A549 (cell line): ENCODE measurements at regions not wholly inside any gene's neighbourhood (a gene's known extent, or its start where the extent isn't known, plus 50 kb on each side); places are given as distances from the start of the nearest gene placed in this dataset.

ENCODE experiments used
- ATAC-seq, 2 experiments: fragments of 200-7000 bp in 1 of 2; fragments of >200 bp in 1 of 2; cut with Nextera tagmentation in 1 of 2; cut with Tn5 transposase in 1 of 2; 3 replicates each; pipeline versions ENCODE4 v1.8.0 to v1.9.1; 2018 to 2020; ENCODE audit warnings: mild to moderate bottlenecking in 1 of 2, moderate library complexity in 1 of 2
- CTCF ChIA-PET: fragments of 300-600 bp; sonication (Branson Sonifier 250); formaldehyde crosslinking; extraction: SDS; loops from one replicate; lab custom pipeline; 2021; ENCODE audit warnings: antibody characterized with exemption, inconsistent platforms; lab: Yijun Ruan, JAX
- POLR2A ChIA-PET: fragments of 350-600 bp; formaldehyde crosslinking; extraction: SDS; loops from one replicate; lab custom pipeline; 2021; ENCODE audit warnings: antibody characterized with exemption, inconsistent platforms; lab: Yijun Ruan, JAX
- DNase-seq, 2 experiments: peaks; one replicate each; pipeline versions ENCODE4 v3.0.0 to v3.0.0-alpha.2; 2011 to 2016; ENCODE audit warnings: low read depth in 1 of 2, low spot score in 1 of 2
- FAIRE-seq: peaks from 2 replicates; lab custom pipeline; 2011; peaks lifted over from hg19 to GRCh38; lab: Jason Lieb, UNC
- H3K27ac ChIP-seq, 2 experiments: fragments of >200 bp; sonication (Bioruptor Twin); formaldehyde crosslinking; 3 replicates each; pipeline ENCODE4 v1.5.1; 2016 to 2017
- H3K4me1 ChIP-seq: fragments of >200 bp; sonication (Bioruptor Twin); formaldehyde crosslinking; 3 replicates; pipeline ENCODE4 v1.6.1; 2016
- H3K4me2 ChIP-seq: fragments of >200 bp; sonication (Bioruptor Twin); formaldehyde crosslinking; 3 replicates; pipeline ENCODE4 v1.6.1; 2016
- H3K4me3 ChIP-seq: fragments of >200 bp; sonication (Bioruptor Twin); formaldehyde crosslinking; 3 replicates; pipeline ENCODE4 v1.5.1; 2016
- H3K9me3 ChIP-seq: fragments of >200 bp; sonication (Bioruptor Twin); formaldehyde crosslinking; 3 replicates; pipeline ENCODE4 v1.6.1; 2016
- CBX2 ChIP-seq: fragments of 200-600 bp; sonication (generic); IDR thresholded peaks from 2 replicates; pipeline ENCODE4 v1.6.1; 2016; ENCODE audit warnings: low read depth, mild to moderate bottlenecking, borderline replicate concordance
- FOSB ChIP-seq: fragments of 250-450 bp; sonication (Bioruptor Pico); IDR thresholded peaks from 2 replicates; pipeline ENCODE4 v1.5.0; 2020; ENCODE audit warnings: mild to moderate bottlenecking, moderate library complexity
- FOXS1 ChIP-seq: fragments of 250-450 bp; sonication (Bioruptor Pico); IDR thresholded peaks from 2 replicates; pipeline ENCODE4 v1.5.0; 2020; ENCODE audit warnings: mild to moderate bottlenecking, moderate library complexity
- HEYL ChIP-seq: fragments of 250-450 bp; sonication (Bioruptor Pico); IDR thresholded peaks from 2 replicates; pipeline ENCODE4 v1.8.0; 2021; ENCODE audit warnings: mild to moderate bottlenecking, moderate library complexity
- HOXA7 ChIP-seq: fragments of 250-450 bp; sonication (Bioruptor Pico); IDR thresholded peaks from 2 replicates; pipeline ENCODE4 v1.5.0; 2020; ENCODE audit warnings: mild to moderate bottlenecking, moderate library complexity
- HOXB5 ChIP-seq: fragments of 250-450 bp; sonication (Bioruptor Pico); IDR thresholded peaks from 2 replicates; pipeline ENCODE4 v1.5.0; 2020; ENCODE audit warnings: mild to moderate bottlenecking, moderate library complexity
- JUN ChIP-seq, 2 experiments: fragments of >200 bp; sonication (Bioruptor Twin); formaldehyde crosslinking; IDR thresholded peaks; 2 replicates in 1 of 2; 3 replicates in 1 of 2; pipeline ENCODE4 v1.6.1; 2016 to 2017
- KDM5A ChIP-seq: fragments of 200-600 bp; sonication (generic); IDR thresholded peaks from 2 replicates; pipeline ENCODE4 v1.6.1; 2016; ENCODE audit warnings: antibody characterized with exemption, mild to moderate bottlenecking
- NFE2L2 ChIP-seq: fragments of 150-350 bp; conservative IDR thresholded peaks from 2 replicates; pipeline ENCODE4 v1.6.1; 2014; ENCODE audit warnings: low read length
- PHF8 ChIP-seq: fragments of 200-600 bp; sonication (generic); IDR thresholded peaks from 2 replicates; pipeline ENCODE4 v1.6.1; 2016; ENCODE audit warnings: low read depth, mild to moderate bottlenecking, antibody characterized with exemption, moderate library complexity, borderline replicate concordance
- RAD21 ChIP-seq, 2 experiments: fragments of >200 bp in 1 of 2; sonication (Bioruptor Twin) in 1 of 2; formaldehyde crosslinking in 1 of 2; IDR thresholded peaks in 1 of 2; conservative IDR thresholded peaks in 1 of 2; 2 replicates in 1 of 2; 3 replicates in 1 of 2; pipeline ENCODE4 v1.6.1; 2012 to 2018; ENCODE audit warnings: inconsistent platforms in 1 of 2
- RARB ChIP-seq: fragments of 250-450 bp; sonication (Bioruptor Pico); IDR thresholded peaks from 2 replicates; pipeline ENCODE4 v1.8.0; 2021; ENCODE audit warnings: mild to moderate bottlenecking, moderate library complexity
- RFX5 ChIP-seq: fragments of 450-650 bp; IDR thresholded peaks from 2 replicates; pipeline ENCODE4 v1.7.1; 2014; ENCODE audit warnings: antibody characterized with exemption, mild to moderate bottlenecking, moderate library complexity
- RNF2 ChIP-seq: fragments of 200-600 bp; sonication (generic); IDR thresholded peaks from 2 replicates; pipeline ENCODE4 v1.6.1; 2016; ENCODE audit warnings: low read depth, mild to moderate bottlenecking, antibody characterized with exemption, moderate library complexity, borderline replicate concordance
- SREBF2 ChIP-seq: fragments of 450-650 bp; IDR thresholded peaks from 2 replicates; pipeline ENCODE4 v1.6.1; 2014; ENCODE audit warnings: mild to moderate bottlenecking, moderate library complexity
- ZC3H11A ChIP-seq: fragments of 450-650 bp; IDR thresholded peaks from 2 replicates; pipeline ENCODE4 v1.6.1; 2014; ENCODE audit warnings: antibody characterized with exemption, mild to moderate bottlenecking
- ZNF302 ChIP-seq: fragments of 250-450 bp; sonication (Bioruptor Pico); IDR thresholded peaks from 2 replicates; pipeline ENCODE4 v1.9.0; 2021; ENCODE audit warnings: inconsistent platforms, mild to moderate bottlenecking, moderate library complexity
- ZSCAN20 ChIP-seq: fragments of 250-450 bp; sonication (Bioruptor Pico); IDR thresholded peaks from 2 replicates; pipeline ENCODE4 v1.8.0; 2022; ENCODE audit warnings: mild to moderate bottlenecking, moderate library complexity
- WGBS: methylation state at CpG from one replicate; pipeline ENCODE4 v1.1.6; 2017; ENCODE audit errors: missing lambda C conversion rate; 5-methylcytosine and 5-hydroxymethylcytosine counted together
- TF ChIP-seq, protein P1 (sequence below): fragments of 250-450 bp; sonication (Bioruptor Pico); IDR thresholded peaks from 2 replicates; pipeline ENCODE4 v1.5.0; 2020; ENCODE audit warnings: low read depth, mild to moderate bottlenecking, moderate library complexity
- TF ChIP-seq, protein P2 (sequence below): fragments of 250-450 bp; sonication (Bioruptor Pico); IDR thresholded peaks from 2 replicates; pipeline ENCODE4 v1.5.0; 2021; ENCODE audit warnings: mild to moderate bottlenecking, moderate library complexity, borderline replicate concordance
- TF ChIP-seq, protein P3 (sequence below): IDR thresholded peaks from 2 replicates; pipeline ENCODE4 v1.6.1; 2012; ENCODE audit warnings: low read depth, borderline replicate concordance
- TF ChIP-seq, protein P4 (sequence below): fragments of 450-650 bp; IDR thresholded peaks from 2 replicates; pipeline ENCODE4 v1.6.1; 2014; ENCODE audit warnings: antibody characterized with exemption
- TF ChIP-seq, protein P5 (sequence below): fragments of >200 bp; sonication (Bioruptor Twin); formaldehyde crosslinking; IDR thresholded peaks from 3 replicates; pipeline ENCODE4 v1.5.1; 2016
- TF ChIP-seq, protein P6 (sequence below): fragments of >200 bp; sonication (Bioruptor Twin); formaldehyde crosslinking; IDR thresholded peaks from 3 replicates; pipeline ENCODE4 v1.6.1; 2016

DNA sequence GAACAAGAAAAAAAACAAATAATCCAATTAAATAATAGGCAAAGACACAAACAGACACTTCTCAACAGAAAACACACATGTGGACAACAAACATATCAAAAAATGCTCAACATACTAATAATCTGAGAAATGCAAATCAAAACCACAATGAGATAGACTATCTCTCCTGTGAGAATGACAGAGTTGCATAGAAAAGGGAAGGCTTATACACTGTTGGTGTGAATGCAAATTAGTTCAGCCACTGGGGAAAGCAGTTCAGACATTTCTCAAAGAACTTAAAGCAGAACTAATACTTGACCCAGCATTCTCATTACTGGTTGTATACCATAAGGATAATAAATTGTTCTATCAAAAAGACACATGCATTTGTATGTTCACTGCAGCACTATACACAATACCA lies 637.8 kb upstream of the LUZP2 start:
- DNase-seq = no peak
- no peak for ATAC-seq
- no peak overlapping the region for H3K4me2 ChIP-seq
- no peak for FAIRE-seq
- no peaks in the 10 kb centered on the region for H3K4me1 ChIP-seq
- CTCF ChIA-PET = no interaction called here
- no peak for TF ChIP-seq RFX5
- TF ChIP-seq PHF8 = no peak
- TF ChIP-seq, protein P1, sequence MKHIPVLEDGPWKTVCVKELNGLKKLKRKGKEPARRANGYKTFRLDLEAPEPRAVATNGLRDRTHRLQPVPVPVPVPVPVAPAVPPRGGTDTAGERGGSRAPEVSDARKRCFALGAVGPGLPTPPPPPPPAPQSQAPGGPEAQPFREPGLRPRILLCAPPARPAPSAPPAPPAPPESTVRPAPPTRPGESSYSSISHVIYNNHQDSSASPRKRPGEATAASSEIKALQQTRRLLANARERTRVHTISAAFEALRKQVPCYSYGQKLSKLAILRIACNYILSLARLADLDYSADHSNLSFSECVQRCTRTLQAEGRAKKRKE (CRISPR knock-in tag) = no peak
- TF ChIP-seq RNF2 = no peak
- no peak for TF ChIP-seq HEYL
- TF ChIP-seq KDM5A = no peak
- no peak for TF ChIP-seq FOSB
- no peak for TF ChIP-seq ZC3H11A
- TF ChIP-seq SREBF2 = no peak
- no peak for TF ChIP-seq RARB (CRISPR knock-in tag)
- TF ChIP-seq FOXS1 (CRISPR knock-in tag) = no peak
- TF ChIP-seq, protein P2, sequence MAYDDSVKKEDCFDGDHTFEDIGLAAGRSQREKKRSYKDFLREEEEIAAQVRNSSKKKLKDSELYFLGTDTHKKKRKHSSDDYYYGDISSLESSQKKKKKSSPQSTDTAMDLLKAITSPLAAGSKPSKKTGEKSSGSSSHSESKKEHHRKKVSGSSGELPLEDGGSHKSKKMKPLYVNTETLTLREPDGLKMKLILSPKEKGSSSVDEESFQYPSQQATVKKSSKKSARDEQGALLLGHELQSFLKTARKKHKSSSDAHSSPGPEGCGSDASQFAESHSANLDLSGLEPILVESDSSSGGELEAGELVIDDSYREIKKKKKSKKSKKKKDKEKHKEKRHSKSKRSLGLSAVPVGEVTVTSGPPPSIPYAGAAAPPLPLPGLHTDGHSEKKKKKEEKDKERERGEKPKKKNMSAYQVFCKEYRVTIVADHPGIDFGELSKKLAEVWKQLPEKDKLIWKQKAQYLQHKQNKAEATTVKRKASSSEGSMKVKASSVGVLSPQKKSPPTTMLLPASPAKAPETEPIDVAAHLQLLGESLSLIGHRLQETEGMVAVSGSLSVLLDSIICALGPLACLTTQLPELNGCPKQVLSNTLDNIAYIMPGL (CRISPR knock-in tag) = no peak
- no peak for TF ChIP-seq ZSCAN20 (CRISPR knock-in tag)
- TF ChIP-seq, protein P3, sequence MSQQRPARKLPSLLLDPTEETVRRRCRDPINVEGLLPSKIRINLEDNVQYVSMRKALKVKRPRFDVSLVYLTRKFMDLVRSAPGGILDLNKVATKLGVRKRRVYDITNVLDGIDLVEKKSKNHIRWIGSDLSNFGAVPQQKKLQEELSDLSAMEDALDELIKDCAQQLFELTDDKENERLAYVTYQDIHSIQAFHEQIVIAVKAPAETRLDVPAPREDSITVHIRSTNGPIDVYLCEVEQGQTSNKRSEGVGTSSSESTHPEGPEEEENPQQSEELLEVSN = no peak
- no peak overlapping the region for H3K27ac ChIP-seq
- POLR2A ChIA-PET = no interaction called here
- H3K9me3 ChIP-seq = no peaks in the 10 kb centered on the region
- no peak overlapping the region for H3K4me3 ChIP-seq

DNA sequence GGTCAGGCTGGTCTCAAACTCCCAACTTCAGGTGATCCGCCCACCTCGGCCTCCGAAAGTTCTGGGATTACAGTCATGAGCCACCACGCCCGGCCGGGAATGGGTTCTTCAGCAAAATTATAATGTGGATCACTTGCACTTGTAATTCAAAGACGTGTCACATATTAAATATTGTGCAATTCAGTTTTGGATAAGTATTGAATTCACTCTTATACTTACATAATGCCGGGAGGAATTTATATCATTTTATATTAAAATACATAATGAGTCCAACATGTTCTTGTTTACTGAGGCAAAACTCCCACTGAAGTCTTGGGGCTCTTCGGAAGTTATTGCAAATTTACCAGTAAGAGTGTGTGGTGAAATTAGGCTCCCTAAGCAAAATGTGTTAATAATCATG lies 635.2 kb upstream of the LUZP2 start:
- H3K4me1 ChIP-seq = no peaks in the 10 kb centered on the region
- TF ChIP-seq HOXA7 (CRISPR knock-in tag) (no peak), HOXB5 (CRISPR knock-in tag) (no peak), ZC3H11A (no peak), RAD21 (conservative IDR thresholded peaks at IDR 0.05 in 1 of 2, IDR thresholded peaks at IDR 0.05 in 1 of 2) (no peak), JUN (IDR thresholded peaks at IDR 0.05) (no peak), ZNF302 (CRISPR knock-in tag) (no peak), HEYL (no peak), CBX2 (no peak), NFE2L2 (no peak), RARB (CRISPR knock-in tag) (no peak)
- TF ChIP-seq, protein P4, sequence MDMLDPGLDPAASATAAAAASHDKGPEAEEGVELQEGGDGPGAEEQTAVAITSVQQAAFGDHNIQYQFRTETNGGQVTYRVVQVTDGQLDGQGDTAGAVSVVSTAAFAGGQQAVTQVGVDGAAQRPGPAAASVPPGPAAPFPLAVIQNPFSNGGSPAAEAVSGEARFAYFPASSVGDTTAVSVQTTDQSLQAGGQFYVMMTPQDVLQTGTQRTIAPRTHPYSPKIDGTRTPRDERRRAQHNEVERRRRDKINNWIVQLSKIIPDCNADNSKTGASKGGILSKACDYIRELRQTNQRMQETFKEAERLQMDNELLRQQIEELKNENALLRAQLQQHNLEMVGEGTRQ = no peak
- TF ChIP-seq, protein P5, sequence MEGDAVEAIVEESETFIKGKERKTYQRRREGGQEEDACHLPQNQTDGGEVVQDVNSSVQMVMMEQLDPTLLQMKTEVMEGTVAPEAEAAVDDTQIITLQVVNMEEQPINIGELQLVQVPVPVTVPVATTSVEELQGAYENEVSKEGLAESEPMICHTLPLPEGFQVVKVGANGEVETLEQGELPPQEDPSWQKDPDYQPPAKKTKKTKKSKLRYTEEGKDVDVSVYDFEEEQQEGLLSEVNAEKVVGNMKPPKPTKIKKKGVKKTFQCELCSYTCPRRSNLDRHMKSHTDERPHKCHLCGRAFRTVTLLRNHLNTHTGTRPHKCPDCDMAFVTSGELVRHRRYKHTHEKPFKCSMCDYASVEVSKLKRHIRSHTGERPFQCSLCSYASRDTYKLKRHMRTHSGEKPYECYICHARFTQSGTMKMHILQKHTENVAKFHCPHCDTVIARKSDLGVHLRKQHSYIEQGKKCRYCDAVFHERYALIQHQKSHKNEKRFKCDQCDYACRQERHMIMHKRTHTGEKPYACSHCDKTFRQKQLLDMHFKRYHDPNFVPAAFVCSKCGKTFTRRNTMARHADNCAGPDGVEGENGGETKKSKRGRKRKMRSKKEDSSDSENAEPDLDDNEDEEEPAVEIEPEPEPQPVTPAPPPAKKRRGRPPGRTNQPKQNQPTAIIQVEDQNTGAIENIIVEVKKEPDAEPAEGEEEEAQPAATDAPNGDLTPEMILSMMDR = no peak
- TF ChIP-seq, protein P6, sequence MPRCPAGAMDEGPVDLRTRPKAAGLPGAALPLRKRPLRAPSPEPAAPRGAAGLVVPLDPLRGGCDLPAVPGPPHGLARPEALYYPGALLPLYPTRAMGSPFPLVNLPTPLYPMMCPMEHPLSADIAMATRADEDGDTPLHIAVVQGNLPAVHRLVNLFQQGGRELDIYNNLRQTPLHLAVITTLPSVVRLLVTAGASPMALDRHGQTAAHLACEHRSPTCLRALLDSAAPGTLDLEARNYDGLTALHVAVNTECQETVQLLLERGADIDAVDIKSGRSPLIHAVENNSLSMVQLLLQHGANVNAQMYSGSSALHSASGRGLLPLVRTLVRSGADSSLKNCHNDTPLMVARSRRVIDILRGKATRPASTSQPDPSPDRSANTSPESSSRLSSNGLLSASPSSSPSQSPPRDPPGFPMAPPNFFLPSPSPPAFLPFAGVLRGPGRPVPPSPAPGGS = no peak
- no peaks in the 10 kb centered on the region for H3K9me3 ChIP-seq
- ChIA-PET POLR2A (no interaction called here), CTCF (no interaction called here)
- FAIRE-seq = no peak
- no peak overlapping the region for H3K27ac ChIP-seq
- no peak for DNase-seq
- H3K4me2 ChIP-seq = no peak overlapping the region
- 71% methylated on average over 9 of the region's 9 CpGs for WGBS
- ATAC-seq = no peak
- no peak overlapping the region for H3K4me3 ChIP-seq
